ENCODE measurements at regions not wholly inside any gene's neighbourhood (a gene's known extent, or its start where the extent isn't known, plus 50 kb on each side); places are given as distances from the start of the nearest gene placed in this dataset.
"Not testable (repeated sequence)": the region's sequence is repeated elsewhere in the genome, so short reads cannot be mapped to it uniquely, and the experiment has no call there.

GRCh38 chr1:29797125-29797524, 560.8 kb downstream of the PTPRU start:
- not testable (repeated sequence) for H3K4me3 Mint-ChIP-seq; H3K27ac Mint-ChIP-seq; H3K4me1 Mint-ChIP-seq (ENCODE audit: low read depth); DNase-seq (ENCODE audit: low spot score); H3K36me3 Mint-ChIP-seq (ENCODE audit: low read depth); H3K27me3 Mint-ChIP-seq (ENCODE audit: insufficient read depth)
- H3K9me3 Mint-ChIP-seq = peaks cover 10% of the 10 kb centered on the region
- intact Hi-C loops (cut with micrococcal nuclease) = loop anchor here (10.0 kb wide), 1 partner anchor 288 kb away; no protein-coding TSS in a partner anchor

GRCh38 chr1:29795965-29796364, 559.6 kb downstream of the PTPRU start:
- H3K36me3 Mint-ChIP-seq (ENCODE audit: low read depth); DNase-seq (ENCODE audit: low spot score); H3K27ac Mint-ChIP-seq; H3K27me3 Mint-ChIP-seq (ENCODE audit: insufficient read depth); H3K4me3 Mint-ChIP-seq; H3K4me1 Mint-ChIP-seq (ENCODE audit: low read depth): not testable (repeated sequence)
- H3K9me3 Mint-ChIP-seq = peaks cover 10% of the 10 kb centered on the region
- intact Hi-C loops (cut with micrococcal nuclease) = loop anchor here (10.0 kb wide), 1 partner anchor 289 kb away; no protein-coding TSS in a partner anchor

GRCh38 chr1:29793653-29794348, 557.5 kb downstream of the PTPRU start:
- Mint-ChIP-seq H3K4me3 (no peak overlapping the region), H3K27me3 (ENCODE audit: insufficient read depth) (no peaks in the 10 kb centered on the region), H3K4me1 (ENCODE audit: low read depth) (no peaks in the 10 kb centered on the region), H3K9me3 (peaks cover 10% of the 10 kb centered on the region), H3K36me3 (ENCODE audit: low read depth) (no peaks in the 10 kb centered on the region), H3K27ac (no peak overlapping the region)
- intact Hi-C loops (cut with micrococcal nuclease) = loop anchor here (1.0 to 10.0 kb wide), 5 partner anchors 56 to 556 kb away; partner anchors contain the start of gene PTPRU
- DNase-seq (ENCODE audit: low spot score) = no peak

GRCh38 chr1:29793101-29793546, 556.8 kb downstream of the PTPRU start:
- no peak overlapping the region for H3K27ac Mint-ChIP-seq
- peak; percentile 61 for DNase-seq (ENCODE audit: low spot score)
- peaks cover 10% of the 10 kb centered on the region for H3K9me3 Mint-ChIP-seq
- H3K36me3 Mint-ChIP-seq (ENCODE audit: low read depth) = no peaks in the 10 kb centered on the region
- H3K4me3 Mint-ChIP-seq = no peak overlapping the region
- intact Hi-C loops (cut with micrococcal nuclease) = loop anchor here (1.0 to 10.0 kb wide), 5 partner anchors 56 to 556 kb away; partner anchors contain the start of gene PTPRU
- H3K27me3 Mint-ChIP-seq (ENCODE audit: insufficient read depth) = peaks cover 1% of the 10 kb centered on the region
- no peaks in the 10 kb centered on the region for H3K4me1 Mint-ChIP-seq (ENCODE audit: low read depth)

- Mint-ChIP-seq H3K36me3 (ENCODE audit: low read depth) (no peaks in the 10 kb centered on the region), H3K27me3 (ENCODE audit: insufficient read depth) (peaks cover 2% of the 10 kb centered on the region), H3K4me1 (ENCODE audit: low read depth) (no peaks in the 10 kb centered on the region), H3K27ac (no peak overlapping the region), H3K4me3 (no peak overlapping the region), H3K9me3 (no peaks in the 10 kb centered on the region)
- no peak for DNase-seq (ENCODE audit: low spot score)
- intact Hi-C loops (cut with micrococcal nuclease) = loop anchor here (5.0 to 10.0 kb wide), 2 partner anchors 295 to 553 kb away; partner anchors contain the start of gene PTPRU
Observed at GRCh38 chr1:29789910-29790247, 553.6 kb downstream of the PTPRU start.

GRCh38 chr1:29789221-29789909, 553.0 kb downstream of the PTPRU start:
- DNase-seq (ENCODE audit: low spot score) = no peak
- H3K4me3 Mint-ChIP-seq = no peak overlapping the region
- no peak overlapping the region for H3K27ac Mint-ChIP-seq
- intact Hi-C loops (cut with micrococcal nuclease) = no loop called here
- H3K36me3 Mint-ChIP-seq (ENCODE audit: low read depth) = no peaks in the 10 kb centered on the region
- H3K4me1 Mint-ChIP-seq (ENCODE audit: low read depth) = no peaks in the 10 kb centered on the region
- no peaks in the 10 kb centered on the region for H3K9me3 Mint-ChIP-seq
- peaks cover 2% of the 10 kb centered on the region for H3K27me3 Mint-ChIP-seq (ENCODE audit: insufficient read depth)

GRCh38 chr1:29786791-29787732, 550.7 kb downstream of the PTPRU start:
- no peaks in the 10 kb centered on the region for H3K36me3 Mint-ChIP-seq (ENCODE audit: low read depth)
- H3K4me1 Mint-ChIP-seq (ENCODE audit: low read depth) = no peaks in the 10 kb centered on the region
- peaks cover 2% of the 10 kb centered on the region for H3K27me3 Mint-ChIP-seq (ENCODE audit: insufficient read depth)
- no peaks in the 10 kb centered on the region for H3K9me3 Mint-ChIP-seq
- DNase-seq (ENCODE audit: low spot score) = no peak
- H3K27ac Mint-ChIP-seq = no peak overlapping the region
- intact Hi-C loops (cut with micrococcal nuclease) = no loop called here
- H3K4me3 Mint-ChIP-seq = no peak overlapping the region

GRCh38 chr1:29786195-29786594, 549.9 kb downstream of the PTPRU start:
- H3K27me3 Mint-ChIP-seq (ENCODE audit: insufficient read depth) = peaks cover 2% of the 10 kb centered on the region
- no peaks in the 10 kb centered on the region for H3K4me1 Mint-ChIP-seq (ENCODE audit: low read depth)
- H3K9me3 Mint-ChIP-seq = no peaks in the 10 kb centered on the region
- DNase-seq (ENCODE audit: low spot score) = no peak
- intact Hi-C loops (cut with micrococcal nuclease) = no loop called here
- H3K27ac Mint-ChIP-seq = no peak overlapping the region
- H3K36me3 Mint-ChIP-seq (ENCODE audit: low read depth) = no peaks in the 10 kb centered on the region
- H3K4me3 Mint-ChIP-seq = no peak overlapping the region

- Mint-ChIP-seq H3K27me3 (ENCODE audit: insufficient read depth) (peaks cover 4% of the 10 kb centered on the region), H3K27ac (no peak overlapping the region), H3K36me3 (ENCODE audit: low read depth) (peaks cover 1% of the 10 kb centered on the region), H3K9me3 (no peaks in the 10 kb centered on the region), H3K4me3 (no peak overlapping the region), H3K4me1 (ENCODE audit: low read depth) (no peaks in the 10 kb centered on the region)
- DNase-seq (ENCODE audit: low spot score) = no peak
- intact Hi-C loops (cut with micrococcal nuclease) = no loop called here
Observed at GRCh38 chr1:29785554-29785953, 549.2 kb downstream of the PTPRU start.

- no peak for DNase-seq (ENCODE audit: low spot score)
- no peak overlapping the region for H3K27ac Mint-ChIP-seq
- H3K4me1 Mint-ChIP-seq (ENCODE audit: low read depth) = no peaks in the 10 kb centered on the region
- no peaks in the 10 kb centered on the region for H3K9me3 Mint-ChIP-seq
- H3K36me3 Mint-ChIP-seq (ENCODE audit: low read depth) = peaks cover 1% of the 10 kb centered on the region
- H3K4me3 Mint-ChIP-seq = no peak overlapping the region
- H3K27me3 Mint-ChIP-seq (ENCODE audit: insufficient read depth) = peaks cover 4% of the 10 kb centered on the region
- intact Hi-C loops (cut with micrococcal nuclease) = no loop called here
Observed at GRCh38 chr1:29785137-29785527, 548.8 kb downstream of the PTPRU start.

- no peak for DNase-seq (ENCODE audit: low spot score)
- intact Hi-C loops (cut with micrococcal nuclease) = no loop called here
- H3K27ac Mint-ChIP-seq = no peak overlapping the region
- peaks cover 1% of the 10 kb centered on the region for H3K36me3 Mint-ChIP-seq (ENCODE audit: low read depth)
- H3K4me3 Mint-ChIP-seq = no peak overlapping the region
- peaks cover 4% of the 10 kb centered on the region for H3K27me3 Mint-ChIP-seq (ENCODE audit: insufficient read depth)
- H3K4me1 Mint-ChIP-seq (ENCODE audit: low read depth) = no peaks in the 10 kb centered on the region
- no peaks in the 10 kb centered on the region for H3K9me3 Mint-ChIP-seq
Observed at GRCh38 chr1:29784276-29785136, 548.2 kb downstream of the PTPRU start.

All from activated T-helper 1 cell treated with anti-CD3 and anti-CD28 coated beads, Interleukin-12 subunit alpha, Interleukin-12 subunit beta, Interleukin-2, Interleukin-4 antibody, amounts not matched to agents 30 ng/mL and 10 ng/mL and 1 ng/mL, durations not matched to agents 14 hours and 24 hours and 36 hours (primary cell).